ENCODE measurements at regions not wholly inside any gene's neighbourhood (a gene's known extent, or its start where the extent isn't known, plus 50 kb on each side); places are given as distances from the start of the nearest gene placed in this dataset.

- TF ChIP-seq CTCF (IDR thresholded peaks at IDR 0.05; ENCODE audit: borderline replicate concordance, extremely low read depth, low read length, poor library complexity, severe bottlenecking) (no peak), EZH2 (IDR thresholded peaks at IDR 0.05; ENCODE audit: borderline replicate concordance, low read depth, low read length, severe bottlenecking) (no peak)
- Histone ChIP-seq H3K36me3 (ENCODE audit: insufficient read depth, low read length) (no peaks in the 10 kb centered on the region), H3K9ac (ENCODE audit: low read depth, low read length) (no peak overlapping the region), H4K20me1 (ENCODE audit: insufficient read depth, low read length) (no peaks in the 10 kb centered on the region), H3K79me2 (ENCODE audit: insufficient read depth, low read length) (no peaks in the 10 kb centered on the region), H3K4me2 (ENCODE audit: insufficient read depth, low read length) (no peak overlapping the region), H3K4me1 (ENCODE audit: insufficient read depth, low read length) (no peaks in the 10 kb centered on the region), H3K9me3 (ENCODE audit: insufficient read depth, low read length, severe bottlenecking) (no peaks in the 10 kb centered on the region), H2AFZ (ENCODE audit: low read depth, low read length) (no peak overlapping the region), H3K4me3 (ENCODE audit: low read depth in 1 of 2, low read length in 2 of 2) (no peak overlapping the region), H3K27ac (ENCODE audit: low read length) (no peak overlapping the region), H3K27me3 (ENCODE audit: insufficient read depth, low read length, poor library complexity) (no peaks in the 10 kb centered on the region)
- no peak for DNase-seq
- no peak for ATAC-seq (ENCODE audit: insufficient read depth, low read depth)
These were observed 169.2 kb upstream of the SPATS2L start for GRCh38 chr2:200137271-200137670.

- Histone ChIP-seq H3K4me1 (ENCODE audit: insufficient read depth, low read length) (no peaks in the 10 kb centered on the region), H4K20me1 (ENCODE audit: insufficient read depth, low read length) (no peaks in the 10 kb centered on the region), H3K27ac (ENCODE audit: low read length) (no peak overlapping the region), H3K27me3 (ENCODE audit: insufficient read depth, low read length, poor library complexity) (no peaks in the 10 kb centered on the region), H2AFZ (ENCODE audit: low read depth, low read length) (no peak overlapping the region), H3K79me2 (ENCODE audit: insufficient read depth, low read length) (no peaks in the 10 kb centered on the region), H3K4me2 (ENCODE audit: insufficient read depth, low read length) (no peak overlapping the region), H3K4me3 (ENCODE audit: low read depth in 1 of 2, low read length in 2 of 2) (no peak overlapping the region), H3K36me3 (ENCODE audit: insufficient read depth, low read length) (no peaks in the 10 kb centered on the region), H3K9me3 (ENCODE audit: insufficient read depth, low read length, severe bottlenecking) (no peaks in the 10 kb centered on the region), H3K9ac (ENCODE audit: low read depth, low read length) (no peak overlapping the region)
- no peak for ATAC-seq (ENCODE audit: insufficient read depth, low read depth)
- DNase-seq: no peak
- TF ChIP-seq EZH2 (IDR thresholded peaks at IDR 0.05; ENCODE audit: borderline replicate concordance, low read depth, low read length, severe bottlenecking) (no peak), CTCF (IDR thresholded peaks at IDR 0.05; ENCODE audit: borderline replicate concordance, extremely low read depth, low read length, poor library complexity, severe bottlenecking) (no peak)
These were observed 168.8 kb upstream of the SPATS2L start for GRCh38 chr2:200137691-200138090.

GRCh38 chr2:200138391-200139124 lies 167.9 kb upstream of the SPATS2L start:
- Histone ChIP-seq H3K27ac (ENCODE audit: low read length) (no peak overlapping the region), H3K9ac (ENCODE audit: low read depth, low read length) (no peak overlapping the region), H3K4me3 (ENCODE audit: low read depth in 1 of 2, low read length in 2 of 2) (no peak overlapping the region), H3K27me3 (ENCODE audit: insufficient read depth, low read length, poor library complexity) (no peaks in the 10 kb centered on the region), H2AFZ (ENCODE audit: low read depth, low read length) (no peak overlapping the region), H3K79me2 (ENCODE audit: insufficient read depth, low read length) (no peaks in the 10 kb centered on the region), H3K9me3 (ENCODE audit: insufficient read depth, low read length, severe bottlenecking) (no peaks in the 10 kb centered on the region), H3K4me2 (ENCODE audit: insufficient read depth, low read length) (no peak overlapping the region), H3K36me3 (ENCODE audit: insufficient read depth, low read length) (no peaks in the 10 kb centered on the region), H3K4me1 (ENCODE audit: insufficient read depth, low read length) (no peaks in the 10 kb centered on the region), H4K20me1 (ENCODE audit: insufficient read depth, low read length) (no peaks in the 10 kb centered on the region)
- ATAC-seq (ENCODE audit: insufficient read depth, low read depth) (no peak), DNase-seq (no peak)
- TF ChIP-seq CTCF (IDR thresholded peaks at IDR 0.05; ENCODE audit: borderline replicate concordance, extremely low read depth, low read length, poor library complexity, severe bottlenecking): no peak
- TF ChIP-seq EZH2 (IDR thresholded peaks at IDR 0.05; ENCODE audit: borderline replicate concordance, low read depth, low read length, severe bottlenecking): no peak

Data from DND-41 (cell line).